Ammon's horn (tissue), 1 donor: ENCODE measurements at regions not wholly inside any gene's neighbourhood (a gene's known extent, or its start where the extent isn't known, plus 50 kb on each side); places are given as distances from the start of the nearest gene placed in this dataset.
"Not testable (repeated sequence)": the region's sequence is repeated elsewhere in the genome, so short reads cannot be mapped to it uniquely, and the experiment has no call there.

Source experiments
- DNase-seq: peaks from one replicate; pipeline ENCODE4 v3.0.0-alpha.2; 2016; ENCODE audit warnings: low spot score

DNA sequence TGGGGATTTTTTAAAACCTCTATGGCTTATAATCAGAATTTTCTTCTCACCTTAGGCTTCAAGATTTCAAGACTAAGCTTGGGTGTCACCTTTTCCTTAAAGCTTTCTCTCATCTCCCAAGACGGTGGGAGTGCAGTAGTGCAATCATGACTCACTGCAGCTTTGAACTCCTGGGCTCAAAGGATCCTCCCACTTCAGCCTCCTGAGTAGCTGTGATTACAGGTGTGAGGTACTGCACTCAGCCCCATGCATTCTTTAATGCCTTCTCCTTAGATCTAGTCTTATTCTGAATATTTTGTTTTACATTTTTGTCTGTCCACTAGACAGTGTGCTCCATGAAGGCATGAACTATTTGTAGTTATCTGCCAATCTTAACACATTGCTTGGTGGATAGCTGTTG lies 55.7 kb upstream of the FAT3 start:
- DNase-seq = no peak

DNA sequence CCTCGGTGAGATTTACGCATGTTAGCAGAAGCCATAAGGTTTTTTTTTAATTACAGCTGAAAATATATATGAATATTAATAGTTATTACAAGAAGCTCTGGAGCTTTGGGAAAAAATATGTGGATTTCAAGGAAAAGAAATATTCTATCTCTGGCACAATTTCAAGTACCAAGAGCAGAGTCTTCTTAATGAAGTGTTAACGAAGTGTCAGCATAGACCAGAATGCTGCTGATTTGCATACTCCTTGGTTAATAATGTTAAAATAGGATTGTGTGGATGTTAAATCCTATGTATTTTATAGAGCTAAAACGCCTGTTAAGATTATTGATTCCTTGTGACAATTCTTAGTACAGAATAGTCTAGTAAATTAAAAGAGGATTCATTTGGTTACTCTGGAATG lies 57.0 kb upstream of the FAT3 start:
- no peak for DNase-seq

DNA sequence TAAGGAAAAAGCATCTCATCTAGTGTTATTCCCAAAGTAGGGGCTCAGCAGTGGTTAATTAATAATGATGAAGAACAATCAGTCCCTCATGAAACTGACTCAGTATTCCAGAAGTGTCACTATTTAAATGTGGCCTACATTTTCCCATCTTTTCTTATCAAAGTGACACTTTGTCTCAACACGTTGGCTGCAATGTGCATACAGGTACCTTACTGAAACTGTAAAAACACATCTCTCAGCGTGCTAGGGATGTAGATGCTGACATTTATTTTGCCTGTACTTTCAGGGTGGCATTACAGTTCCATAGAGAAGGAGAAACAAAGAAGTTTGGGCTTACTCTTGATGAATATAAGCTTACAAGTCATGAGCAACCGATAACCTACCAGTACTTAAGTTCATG lies 58.3 kb upstream of the FAT3 start:
- DNase-seq = no peak

DNA sequence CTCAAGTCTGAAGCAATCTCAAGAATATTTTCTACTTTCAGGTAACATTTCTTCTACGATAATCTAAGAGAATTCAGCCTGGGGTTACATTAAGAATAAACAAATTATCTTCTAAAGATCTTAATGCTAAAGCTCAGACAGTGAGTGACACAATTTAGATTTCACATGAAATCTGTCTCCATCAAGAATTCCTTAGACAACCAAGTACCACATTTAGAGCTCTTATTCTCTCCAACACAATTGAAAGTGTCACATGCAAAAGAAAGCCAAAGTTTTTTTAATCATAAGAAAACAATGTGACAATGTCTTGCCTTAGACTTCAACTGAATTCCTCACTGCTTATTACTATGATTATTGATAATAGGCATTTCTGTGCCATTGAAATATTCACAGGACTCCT lies 60.7 kb upstream of the FAT3 start:
- no peak for DNase-seq

DNA sequence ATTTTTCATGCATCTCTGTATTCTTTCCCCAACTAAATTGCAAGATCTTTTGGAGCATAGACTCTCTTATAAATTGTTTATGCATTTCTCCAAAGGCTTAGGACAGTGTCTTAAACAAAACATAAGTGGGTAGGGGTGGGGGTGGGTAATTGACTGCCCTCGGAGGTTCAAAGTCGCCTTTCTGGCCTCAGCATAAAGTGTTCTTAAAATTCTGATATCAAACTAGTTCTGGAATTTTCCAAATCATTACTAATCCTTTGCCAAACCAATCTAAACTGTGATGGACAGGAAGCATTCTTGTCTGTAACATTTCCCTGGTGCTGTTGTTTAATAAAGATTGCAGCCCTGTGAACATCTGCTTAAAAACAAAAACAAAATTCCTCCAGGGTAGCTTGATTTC lies 61.8 kb upstream of the FAT3 start:
- DNase-seq = no peak

DNA sequence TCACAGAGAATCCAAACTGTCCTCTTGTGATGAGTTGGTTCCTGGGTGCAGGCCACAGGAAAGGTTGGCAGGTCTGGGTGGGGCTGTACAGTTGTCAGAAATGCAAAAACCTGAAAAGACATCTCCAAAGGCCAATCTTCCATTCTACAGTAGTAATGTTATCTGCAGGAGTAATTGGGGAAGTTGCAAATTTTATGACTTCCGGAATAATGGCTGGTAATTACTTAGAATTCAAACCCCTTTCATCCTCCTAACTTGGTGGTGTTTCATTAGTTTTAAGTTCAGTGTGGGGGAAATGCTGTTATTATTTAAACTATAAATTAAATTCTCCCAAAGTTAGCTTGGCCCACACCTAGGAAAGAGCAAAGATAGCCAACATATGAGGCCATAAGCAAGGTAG lies 64.7 kb upstream of the FAT3 start:
- DNase-seq = no peak

DNA sequence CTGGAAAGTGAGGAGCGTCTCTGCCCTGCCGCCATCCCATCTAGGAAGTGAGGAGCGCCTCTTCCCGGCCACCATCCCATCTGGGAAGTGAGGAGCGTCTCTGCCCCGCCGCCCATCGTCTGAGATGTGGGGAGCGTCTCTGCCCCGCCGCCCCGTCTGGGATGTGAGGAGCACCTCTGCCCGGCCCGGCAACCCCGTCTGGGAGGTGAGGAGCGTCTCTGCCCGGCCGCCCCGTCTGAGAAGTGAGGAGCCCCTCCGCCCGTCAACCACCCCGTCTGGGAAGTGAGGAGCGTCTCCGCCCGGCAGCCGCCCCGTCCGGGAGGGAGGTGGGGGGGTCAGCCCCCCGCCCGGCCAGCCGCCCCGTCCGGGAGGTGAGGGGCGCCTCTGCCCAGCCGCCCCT lies 67.2 kb upstream of the FAT3 start:
- not testable (repeated sequence) for DNase-seq

DNA sequence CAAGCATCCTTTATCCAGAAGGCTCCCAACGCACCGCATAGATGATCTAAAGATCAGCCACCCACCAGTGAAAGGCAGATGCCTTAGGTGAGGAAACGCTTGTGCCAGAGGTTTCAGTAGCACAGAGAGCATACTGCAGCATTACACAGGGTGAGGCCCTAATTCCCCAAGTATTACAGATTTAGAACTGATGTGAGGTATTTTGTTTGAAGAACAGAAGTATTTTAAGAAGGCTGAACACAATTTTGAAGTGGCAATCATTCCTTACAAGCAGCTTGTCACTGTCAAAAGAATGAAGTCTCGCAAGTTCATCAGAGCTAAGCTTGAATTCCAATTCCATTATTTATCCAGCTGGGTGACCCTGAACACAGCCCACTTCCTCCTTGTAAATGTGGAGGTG lies 70.0 kb upstream of the FAT3 start:
- DNase-seq = no peak

DNA sequence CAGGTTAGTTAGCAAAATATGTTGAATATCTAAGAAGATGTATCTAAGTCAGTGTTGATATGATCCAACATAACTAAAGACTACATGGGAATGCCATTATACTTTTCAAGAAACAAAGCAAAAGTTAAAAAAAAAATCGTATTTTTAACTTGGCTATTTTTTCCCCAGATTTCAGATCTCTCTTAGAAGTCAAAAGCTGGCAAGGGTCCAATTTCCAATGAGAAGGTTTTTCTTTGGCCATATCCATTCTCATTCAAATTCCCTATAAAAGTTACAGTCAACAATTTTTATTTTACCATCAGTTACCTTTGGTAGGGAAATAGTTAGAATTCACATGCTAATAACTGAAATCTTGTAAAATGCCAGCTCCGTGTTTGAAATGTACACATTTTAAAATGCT lies 70.5 kb upstream of the FAT3 start:
- DNase-seq = no peak

DNA sequence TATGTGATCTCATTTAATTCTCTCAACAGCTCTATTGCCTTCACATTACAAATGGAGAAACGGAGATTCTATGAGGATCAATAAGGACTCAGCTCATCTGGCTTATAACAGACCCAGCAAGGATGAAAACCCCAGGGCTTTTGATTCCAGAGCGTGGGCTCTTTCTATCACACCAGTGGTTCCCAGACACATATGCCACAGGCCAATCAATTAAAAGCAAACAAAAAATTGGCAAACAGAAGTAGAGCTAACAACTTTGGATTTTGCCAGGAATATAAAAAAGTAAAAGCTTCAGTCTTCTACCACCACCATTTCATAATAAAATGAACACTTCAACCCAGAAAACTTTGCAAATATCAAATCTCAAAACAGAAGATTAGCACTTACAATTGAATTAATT lies 71.1 kb upstream of the FAT3 start:
- no peak for DNase-seq

DNA sequence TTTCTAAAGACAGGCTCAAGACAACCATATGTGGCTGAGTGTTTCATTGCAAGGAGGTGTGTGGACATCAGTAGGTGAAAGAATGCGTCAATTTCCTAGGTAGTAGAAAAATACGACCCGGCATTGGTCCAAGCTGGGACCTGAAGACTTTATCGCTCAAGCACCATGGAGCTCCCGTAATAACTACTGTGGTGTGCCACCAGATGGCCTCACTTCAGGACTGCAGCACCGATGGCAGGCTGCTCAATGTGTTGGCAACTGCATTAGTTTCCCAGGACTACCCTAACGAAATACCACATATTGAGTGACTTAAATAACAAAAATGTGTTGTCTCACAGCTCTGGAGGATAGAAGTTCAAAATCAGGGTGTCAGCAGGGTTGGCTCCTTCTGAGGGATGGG lies 72.4 kb upstream of the FAT3 start:
- peak; percentile 13 for DNase-seq

DNA sequence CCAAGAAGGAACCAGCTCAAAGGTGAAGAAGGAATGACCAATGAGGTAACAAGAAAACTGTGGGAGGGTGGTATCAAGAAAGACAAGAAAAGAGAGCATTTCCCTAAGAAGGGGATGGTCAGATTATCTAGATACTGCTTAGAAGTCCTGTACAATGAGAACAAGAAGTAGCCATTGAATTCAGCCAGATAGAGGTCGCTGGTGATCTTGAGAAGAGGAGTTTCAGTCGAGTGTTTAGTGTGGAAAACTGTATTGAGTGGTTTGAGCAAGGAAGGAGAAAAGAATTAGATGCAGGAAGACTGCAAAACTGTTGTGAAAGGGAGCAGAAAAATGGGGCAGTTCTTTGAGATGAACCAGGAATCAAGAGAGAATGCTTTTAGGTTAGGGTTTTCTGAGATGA lies 74.6 kb upstream of the FAT3 start:
- DNase-seq = no peak

DNA sequence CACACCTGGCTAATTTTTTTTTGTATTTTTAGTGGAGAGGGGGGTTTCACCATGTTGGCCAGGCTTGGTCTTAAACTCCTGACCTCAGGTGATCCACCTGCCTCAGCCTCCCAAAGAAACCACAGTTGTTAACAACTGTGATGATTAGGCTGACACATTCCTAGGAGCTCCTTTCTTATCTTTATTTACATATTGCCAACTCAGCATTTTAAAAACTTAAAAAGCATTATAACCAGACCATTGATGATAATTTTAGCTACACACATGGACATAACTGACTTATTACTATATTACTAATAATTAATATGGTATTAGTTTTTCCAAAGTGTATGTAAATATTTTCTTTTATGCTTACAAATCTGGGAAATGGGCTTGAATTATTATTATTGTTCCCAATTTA lies 82.9 kb upstream of the FAT3 start:
- DNase-seq = no peak

DNA sequence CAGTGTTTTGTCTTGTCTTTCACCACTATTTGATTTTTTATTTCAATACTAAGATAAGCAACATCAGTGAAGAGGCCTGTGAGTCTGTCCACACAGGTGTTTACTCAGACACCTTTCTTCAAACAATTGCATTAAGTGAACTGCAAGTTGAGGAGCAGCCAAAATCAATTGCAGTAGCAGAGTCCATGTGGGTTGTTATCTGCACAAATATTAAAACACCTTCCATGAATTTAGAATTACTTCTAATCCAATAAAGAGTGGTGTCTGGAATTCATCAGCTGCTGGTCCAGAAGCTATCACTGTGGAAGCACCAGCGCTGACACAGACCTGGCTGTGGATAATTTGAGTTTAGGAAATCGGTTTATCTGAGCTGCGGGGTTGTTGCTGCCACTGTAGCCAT lies 83.5 kb upstream of the FAT3 start:
- no peak for DNase-seq

DNA sequence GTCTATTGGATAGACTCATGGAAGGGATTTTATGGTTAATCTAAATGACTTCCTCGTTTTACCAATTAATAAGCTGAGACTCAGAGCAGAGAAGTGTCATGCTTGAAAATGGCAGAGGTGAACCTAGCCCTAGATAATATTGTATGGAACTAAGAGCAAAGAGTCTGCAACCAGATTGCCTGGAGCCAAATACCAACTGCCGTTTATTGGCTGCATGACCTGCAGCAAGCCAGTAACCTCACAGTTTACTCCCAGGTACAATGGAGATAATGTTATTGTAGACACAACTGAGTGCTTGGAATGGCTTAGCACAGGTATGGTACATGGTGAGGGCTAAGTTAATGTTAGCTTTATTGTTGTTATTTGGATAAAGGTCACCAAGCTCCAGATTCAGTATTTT lies 84.6 kb upstream of the FAT3 start:
- DNase-seq = no peak

DNA sequence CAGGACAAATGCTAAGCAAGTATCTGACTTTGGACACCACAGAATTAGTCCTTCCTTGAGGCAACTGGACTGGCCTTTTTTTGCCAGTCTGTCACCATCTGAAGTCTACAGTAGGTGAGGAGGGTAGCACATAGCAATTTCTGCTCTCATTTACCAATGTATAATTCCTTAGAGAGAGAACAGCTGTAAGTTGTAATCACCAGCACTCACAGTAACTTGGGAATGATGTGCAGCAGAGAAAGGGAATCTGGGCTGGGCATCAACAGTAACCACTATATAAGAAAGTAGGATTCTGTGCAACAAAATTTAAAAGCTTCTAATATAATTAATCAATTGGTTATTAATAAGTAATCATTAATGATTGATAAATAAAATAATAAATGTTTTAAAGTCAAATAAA lies 86.3 kb upstream of the FAT3 start:
- no peak for DNase-seq

DNA sequence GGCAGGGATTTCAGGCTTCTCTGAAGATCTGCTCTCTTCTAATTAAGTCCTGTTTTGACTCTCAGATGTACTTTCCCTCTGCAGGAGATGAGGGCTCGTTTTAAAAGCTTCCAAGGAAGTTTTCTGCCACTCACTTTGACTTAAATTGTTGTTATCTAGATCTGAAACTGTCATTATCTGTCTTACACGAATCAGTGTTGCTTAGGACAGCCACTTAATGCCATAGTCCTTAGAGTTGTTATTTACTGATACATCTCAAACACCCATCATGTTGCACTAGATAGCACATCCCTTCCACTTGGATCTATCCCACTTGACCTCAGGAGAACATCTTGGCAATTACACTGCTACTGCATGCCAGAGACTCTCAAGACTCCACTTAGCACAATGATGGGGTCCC lies 86.9 kb upstream of the FAT3 start:
- DNase-seq = no peak

DNA sequence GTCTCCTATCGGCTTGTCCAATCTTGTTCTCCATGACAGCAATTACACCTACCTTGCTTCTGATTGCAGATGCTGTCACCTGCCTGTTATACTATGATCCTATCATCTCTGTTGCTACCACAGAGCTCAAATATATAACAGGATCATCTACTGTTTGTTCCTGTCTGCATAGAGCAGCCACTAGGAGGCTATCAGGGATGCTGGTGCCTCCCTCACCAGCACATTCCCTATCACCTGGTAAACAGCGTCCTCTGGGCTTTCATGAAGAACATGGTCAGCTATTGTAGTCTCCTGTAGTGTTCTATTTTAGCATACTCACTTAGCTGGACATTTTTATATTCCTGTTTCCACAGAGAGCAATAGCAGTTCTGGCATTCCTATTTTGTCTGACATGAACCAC lies 87.8 kb upstream of the FAT3 start:
- no peak for DNase-seq

DNA sequence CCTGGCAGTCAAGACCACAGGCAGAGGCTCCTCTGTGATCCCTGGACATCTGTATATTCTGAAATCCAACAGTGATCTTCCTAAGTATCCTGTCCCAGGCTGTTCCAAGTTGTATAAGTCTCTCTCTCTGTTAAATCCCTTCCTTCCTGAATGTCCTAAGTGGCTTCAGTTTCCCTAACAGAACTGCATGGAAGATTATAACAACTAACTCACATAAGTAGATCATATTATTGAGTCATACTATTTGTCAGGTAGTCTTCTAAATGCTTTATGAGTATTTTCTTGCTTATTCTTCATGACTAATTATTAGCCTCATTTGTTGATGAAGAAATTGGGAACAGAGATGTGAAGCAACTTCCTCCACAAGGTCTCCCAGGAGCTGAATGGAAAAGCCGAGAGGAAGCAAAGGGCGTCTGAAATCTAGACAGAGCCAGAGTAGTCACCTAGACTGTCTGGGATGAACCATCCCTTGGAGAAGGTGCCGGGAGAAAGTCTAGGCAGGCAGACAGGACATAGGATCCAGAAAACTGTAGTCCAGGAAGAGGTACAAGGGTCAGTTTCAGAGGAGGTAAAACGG lies 93.2 kb upstream of the FAT3 start:
- DNase-seq = no peak

DNA sequence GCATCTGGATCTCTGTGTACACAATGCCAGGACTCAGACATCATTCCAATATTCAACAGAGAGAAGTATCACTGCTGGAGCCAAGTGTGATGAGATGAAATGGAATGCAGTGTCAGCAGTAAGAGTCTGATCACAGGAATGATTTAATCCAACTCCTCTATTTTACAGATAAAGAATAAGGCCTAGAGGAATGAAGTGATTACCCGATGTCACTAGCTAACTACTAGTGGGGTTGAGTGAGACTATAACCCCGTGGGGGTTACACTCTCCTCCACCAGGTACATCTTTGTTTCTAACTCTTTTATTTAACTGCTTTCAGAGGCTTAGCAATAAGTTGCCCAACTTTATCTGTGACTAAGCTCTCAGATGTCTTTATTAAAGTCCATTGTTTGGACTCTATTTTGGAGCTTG lies 94.2 kb upstream of the FAT3 start:
- DNase-seq = no peak

DNA sequence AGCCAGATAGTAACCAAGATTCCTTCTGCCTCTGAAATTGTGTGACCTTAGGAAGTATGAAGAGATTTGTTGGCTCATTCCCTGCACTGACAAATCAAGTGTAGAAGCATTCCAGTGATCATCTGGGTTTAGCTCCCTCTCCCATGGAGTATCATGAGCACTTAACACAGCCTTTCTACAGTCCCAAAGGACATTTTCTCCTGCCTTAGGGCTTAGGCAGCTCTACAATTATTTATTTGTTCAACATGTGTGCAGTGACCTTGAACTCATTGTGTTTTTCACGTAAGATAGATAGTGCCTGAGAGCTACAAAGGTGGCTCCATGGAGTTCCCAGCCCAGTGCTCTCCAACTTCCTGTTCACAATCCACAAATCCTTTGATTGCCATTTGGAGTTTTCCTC lies 94.8 kb upstream of the FAT3 start:
- DNase-seq = no peak

DNA sequence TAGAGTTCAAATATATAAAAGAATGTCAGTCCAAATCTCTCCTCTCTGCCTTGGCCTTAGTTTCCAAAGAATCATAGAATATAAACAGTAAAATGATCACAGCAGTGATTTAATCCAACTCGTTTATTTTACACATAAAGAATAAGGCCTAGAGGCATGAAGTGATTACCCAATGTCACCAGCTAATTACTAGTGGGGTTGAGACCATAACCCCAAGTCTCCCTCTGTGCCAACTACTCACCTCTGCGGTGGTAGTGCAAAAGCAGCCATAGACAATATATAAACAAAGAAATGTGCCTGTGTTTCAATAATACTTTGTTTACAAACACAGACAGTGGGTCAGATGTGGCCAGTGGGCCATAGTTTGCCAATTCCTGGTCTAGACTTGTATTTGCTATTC lies 96.6 kb upstream of the FAT3 start:
- no peak for DNase-seq

DNA sequence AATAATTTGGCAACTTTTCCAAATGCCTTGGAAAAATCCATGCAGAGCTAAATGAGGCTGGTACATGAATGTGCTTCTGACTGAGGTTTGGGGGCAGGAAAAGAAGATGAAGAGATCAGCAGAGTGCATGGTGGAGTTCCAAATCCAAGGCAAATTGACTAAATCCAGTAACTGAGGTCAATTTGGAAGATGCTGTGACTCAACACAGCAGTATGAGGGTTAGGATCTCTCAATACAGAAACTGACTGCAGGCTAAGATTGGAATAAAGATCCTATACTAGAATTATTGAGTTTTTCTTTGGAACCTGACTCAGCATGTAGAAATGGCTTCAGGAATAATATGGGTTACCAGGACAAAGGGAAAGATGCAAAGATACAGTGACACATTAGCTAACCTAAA lies 99.3 kb upstream of the FAT3 start:
- no peak for DNase-seq

DNA sequence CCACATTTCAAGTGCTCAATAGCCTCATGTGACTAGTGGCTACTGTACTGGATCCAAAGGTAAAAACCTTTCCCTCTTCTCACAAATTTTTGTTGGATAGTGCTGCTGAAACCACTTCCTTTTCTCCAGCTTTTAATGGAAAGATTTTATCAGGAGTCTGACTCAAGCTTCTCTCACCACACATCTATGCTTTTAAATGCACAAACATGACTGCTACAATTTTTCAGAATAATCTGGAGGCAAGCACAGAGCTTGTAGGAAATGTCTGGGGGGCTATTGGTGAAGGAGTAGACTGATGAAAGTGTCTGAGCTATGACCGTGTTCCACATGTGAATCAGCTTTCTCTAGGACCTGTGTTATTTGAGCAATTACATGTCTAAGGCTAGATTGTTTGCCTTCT lies 101.1 kb upstream of the FAT3 start:
- no peak for DNase-seq

DNA sequence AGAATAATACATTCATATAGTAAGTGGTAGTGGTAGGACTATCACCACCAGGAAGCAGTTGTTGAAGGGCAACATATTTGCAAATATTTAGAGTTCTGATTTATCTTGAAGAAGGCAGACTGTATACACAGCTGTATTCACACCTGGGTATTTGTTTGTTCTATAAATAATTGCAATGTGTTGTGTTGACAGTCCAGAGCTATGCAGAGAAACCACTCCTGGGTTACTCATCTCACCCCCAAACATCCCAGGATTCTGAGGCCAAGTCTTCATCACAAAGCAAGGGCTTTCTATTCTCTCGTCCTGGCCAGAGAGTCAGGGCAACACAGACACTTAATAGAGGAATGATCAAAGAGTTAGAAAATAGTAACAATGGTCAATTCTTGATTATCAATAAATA lies 102.1 kb upstream of the FAT3 start:
- DNase-seq = no peak
